T-helper 2 cell treated with Interferon-gamma antibody and Interleukin-4, amounts not matched to agents 5 μg/mL and 100 μg/mL, for 36 hours (primary cell): ENCODE measurements at regions not wholly inside any gene's neighbourhood (a gene's known extent, or its start where the extent isn't known, plus 50 kb on each side); places are given as distances from the start of the nearest gene placed in this dataset.
"Not testable (repeated sequence)": the region's sequence is repeated elsewhere in the genome, so short reads cannot be mapped to it uniquely, and the experiment has no call there.

Source experiments
- DNase-seq: peaks from one replicate; pipeline ENCODE4 v3.0.0; 2021; ENCODE audit warnings: low spot score
- H3K27ac Mint-ChIP-seq: one replicate; pipeline ENCODE4 v1.8.0; 2021; ENCODE audit warnings: mild to moderate bottlenecking, mixed read lengths
- H3K27me3 Mint-ChIP-seq: one replicate; pipeline ENCODE4 v1.8.0; 2021; ENCODE audit warnings: low read depth, mixed read lengths
- H3K36me3 Mint-ChIP-seq: one replicate; pipeline ENCODE4 v1.8.0; 2021; ENCODE audit warnings: low read depth, mixed read lengths
- H3K4me1 Mint-ChIP-seq: one replicate; pipeline ENCODE4 v1.8.0; 2021; ENCODE audit warnings: low read depth, mixed read lengths
- H3K4me3 Mint-ChIP-seq: one replicate; pipeline ENCODE4 v1.8.0; 2022; ENCODE audit warnings: mild to moderate bottlenecking, moderate library complexity, mixed read lengths
- H3K9me3 Mint-ChIP-seq: one replicate; pipeline ENCODE4 v1.8.0; 2021; ENCODE audit warnings: mixed read lengths

DNA sequence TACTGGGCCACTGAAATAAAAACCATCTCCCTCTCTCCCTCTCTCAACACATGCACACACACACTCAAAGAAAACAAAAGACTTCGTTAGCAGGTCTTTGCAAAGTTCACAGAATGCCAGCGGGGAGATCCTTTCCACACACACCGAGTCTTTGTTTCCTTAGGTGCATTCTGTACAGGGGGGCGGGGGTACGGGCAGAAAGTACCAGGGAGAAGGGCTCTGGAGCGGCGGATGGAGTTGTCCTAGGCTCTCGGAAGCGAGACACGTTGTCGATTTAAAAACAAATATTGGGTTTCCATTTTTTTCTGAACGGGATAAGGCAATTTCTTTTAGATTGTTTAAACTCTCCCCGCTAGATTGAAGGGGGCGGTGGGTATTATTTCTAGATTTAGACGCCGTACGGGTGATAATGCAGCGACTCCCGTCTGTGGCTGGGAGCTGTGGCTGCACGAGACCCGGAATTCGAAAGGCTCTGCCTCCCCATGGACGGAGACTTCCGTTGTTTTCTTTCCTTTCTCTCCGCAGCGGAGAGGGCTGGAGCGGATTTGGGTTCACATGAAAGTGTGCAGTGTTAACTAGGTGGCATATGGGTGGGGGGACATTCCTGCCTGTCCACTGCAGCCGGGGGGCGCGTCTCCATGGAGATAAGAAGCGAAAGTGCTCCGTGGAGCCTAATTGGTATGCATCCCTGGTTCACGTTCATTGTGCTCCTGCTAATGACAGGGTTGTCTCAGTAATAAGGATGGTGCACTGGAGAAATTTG is 357.9 kb downstream of the TEX29 start:
- H3K27ac Mint-ChIP-seq, H3K4me1 Mint-ChIP-seq, H3K36me3 Mint-ChIP-seq, H3K9me3 Mint-ChIP-seq, H3K27me3 Mint-ChIP-seq, H3K4me3 Mint-ChIP-seq, DNase-seq: not testable (repeated sequence)

- DNase-seq, H3K4me3 Mint-ChIP-seq, H3K9me3 Mint-ChIP-seq, H3K36me3 Mint-ChIP-seq, H3K27ac Mint-ChIP-seq, H3K4me1 Mint-ChIP-seq, H3K27me3 Mint-ChIP-seq: not testable (repeated sequence)
Observed at GRCh38 chr13:111679645-111680044, 359.2 kb downstream of the TEX29 start.

DNA sequence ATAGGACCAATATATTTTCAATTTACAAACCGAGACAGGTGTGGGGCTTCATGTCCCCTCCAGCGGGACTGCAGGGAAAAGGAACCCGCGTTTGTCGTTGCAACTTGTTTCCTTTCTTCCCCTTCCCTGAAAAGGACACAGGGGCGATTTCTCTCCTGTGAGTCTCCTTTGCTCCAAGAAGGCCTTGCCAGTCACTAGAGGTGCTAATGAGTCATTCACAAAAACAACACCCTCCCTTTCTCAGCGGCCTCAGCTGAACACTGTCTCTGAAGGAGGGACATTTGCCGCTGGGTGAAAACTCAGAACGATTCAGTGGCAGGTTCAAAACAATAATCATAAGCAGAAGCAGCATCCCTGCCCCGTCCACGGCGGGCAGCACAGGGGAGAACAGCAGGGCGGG is 359.7 kb downstream of the TEX29 start:
- not testable (repeated sequence) for DNase-seq, H3K27me3 Mint-ChIP-seq, H3K4me1 Mint-ChIP-seq, H3K27ac Mint-ChIP-seq, H3K4me3 Mint-ChIP-seq, H3K9me3 Mint-ChIP-seq, H3K36me3 Mint-ChIP-seq

GRCh38 chr13:111692028-111692427 is 371.6 kb downstream of the TEX29 start:
- not testable (repeated sequence) for H3K27me3 Mint-ChIP-seq, H3K9me3 Mint-ChIP-seq, H3K4me3 Mint-ChIP-seq, DNase-seq, H3K36me3 Mint-ChIP-seq, H3K27ac Mint-ChIP-seq, H3K4me1 Mint-ChIP-seq

DNA sequence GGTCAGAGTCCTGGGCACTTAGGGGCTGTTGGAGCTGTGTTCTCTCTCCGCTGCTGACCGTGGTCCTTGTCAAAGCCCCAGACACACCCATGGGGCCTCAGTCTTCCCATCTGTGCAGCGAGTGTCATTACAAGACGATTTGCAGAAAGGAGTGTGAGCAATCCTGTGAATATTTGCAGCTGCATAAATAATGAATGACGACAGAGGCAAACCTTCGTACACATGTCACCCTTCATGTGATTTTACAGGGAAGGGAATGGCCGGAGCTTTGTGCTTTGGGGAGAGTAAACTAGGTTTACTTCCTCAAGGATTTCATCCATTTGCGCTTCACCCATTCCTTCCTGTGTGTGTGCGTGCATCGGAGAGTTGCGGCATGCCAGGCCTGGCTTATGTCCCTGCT is 370.8 kb upstream of the SOX1 start:
- H3K4me1 Mint-ChIP-seq, H3K36me3 Mint-ChIP-seq, DNase-seq, H3K9me3 Mint-ChIP-seq, H3K27ac Mint-ChIP-seq, H3K4me3 Mint-ChIP-seq, H3K27me3 Mint-ChIP-seq: not testable (repeated sequence)

DNA sequence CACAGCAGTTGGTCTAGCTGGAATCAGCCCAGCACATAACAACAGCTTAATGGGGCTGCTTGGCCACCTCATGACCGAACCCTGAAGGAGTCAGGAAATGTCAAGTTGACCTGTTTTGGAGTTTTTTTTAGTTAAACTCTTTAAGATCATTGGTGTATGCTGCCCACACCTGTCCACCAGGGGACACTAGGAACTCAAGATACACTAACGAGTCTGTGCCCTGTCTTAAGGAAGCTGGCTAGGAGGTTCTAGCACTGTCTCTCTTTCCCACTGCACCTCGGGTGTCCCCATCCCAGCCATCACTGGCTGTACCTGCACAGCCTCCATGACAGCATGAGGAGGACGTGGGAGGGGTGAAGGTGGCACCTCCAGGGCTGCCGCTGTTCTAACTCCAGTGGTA is 364.9 kb upstream of the SOX1 start:
- H3K27me3 Mint-ChIP-seq, H3K27ac Mint-ChIP-seq, H3K4me1 Mint-ChIP-seq, H3K4me3 Mint-ChIP-seq, DNase-seq, H3K36me3 Mint-ChIP-seq, H3K9me3 Mint-ChIP-seq: not testable (repeated sequence)
